Tibial nerve (tissue), 4 donors: ENCODE measurements at regions not wholly inside any gene's neighbourhood (a gene's known extent, or its start where the extent isn't known, plus 50 kb on each side); places are given as distances from the start of the nearest gene placed in this dataset.

Experiments used
- EP300 ChIP-seq, 2 donors: sonication (generic); formaldehyde crosslinking; IDR thresholded peaks; one replicate each; pipeline ENCODE4 v1.6.1; 2017; ENCODE audit warnings: antibody characterized with exemption in 2 of 2, mild to moderate bottlenecking in 1 of 2
- POLR2A ChIP-seq, 2 donors: fragments of 450-650 bp; IDR thresholded peaks; one replicate each; pipeline ENCODE4 v1.6.1; 2017; ENCODE audit warnings: antibody characterized with exemption in 2 of 2, mild to moderate bottlenecking in 2 of 2, moderate library complexity in 2 of 2
- TF ChIP-seq, protein P1 (sequence below), 5 experiments: fragments of 200-600 bp in 3 of 5; fragments of 450-650 bp in 2 of 5; sonication (generic) in 3 of 5; IDR thresholded peaks; one replicate each; pipeline ENCODE4 v1.5.1; 2016 to 2019; ENCODE audit warnings: antibody characterized with exemption in 5 of 5, mild to moderate bottlenecking in 3 of 5, moderate library complexity in 2 of 5

DNA sequence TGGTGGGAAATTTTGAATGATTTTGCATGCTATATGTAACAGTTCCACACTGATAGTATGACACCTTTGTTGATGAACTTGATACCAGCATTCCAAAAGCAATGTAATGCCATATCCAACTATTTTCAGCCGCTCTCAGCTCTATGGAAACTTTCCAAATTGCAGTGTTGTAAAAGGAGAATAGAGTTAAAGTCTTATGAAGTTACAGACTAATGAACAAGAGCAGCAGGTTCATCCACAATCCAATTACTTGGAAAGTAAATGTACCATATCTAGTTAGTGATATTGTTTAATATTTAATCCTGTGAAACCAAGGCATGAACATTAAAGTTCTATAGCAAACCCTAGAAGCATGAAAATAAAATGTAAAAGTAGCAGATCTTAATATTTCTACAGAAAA is 418.2 kb downstream of the TUSC1 start:
- TF ChIP-seq, protein P1, sequence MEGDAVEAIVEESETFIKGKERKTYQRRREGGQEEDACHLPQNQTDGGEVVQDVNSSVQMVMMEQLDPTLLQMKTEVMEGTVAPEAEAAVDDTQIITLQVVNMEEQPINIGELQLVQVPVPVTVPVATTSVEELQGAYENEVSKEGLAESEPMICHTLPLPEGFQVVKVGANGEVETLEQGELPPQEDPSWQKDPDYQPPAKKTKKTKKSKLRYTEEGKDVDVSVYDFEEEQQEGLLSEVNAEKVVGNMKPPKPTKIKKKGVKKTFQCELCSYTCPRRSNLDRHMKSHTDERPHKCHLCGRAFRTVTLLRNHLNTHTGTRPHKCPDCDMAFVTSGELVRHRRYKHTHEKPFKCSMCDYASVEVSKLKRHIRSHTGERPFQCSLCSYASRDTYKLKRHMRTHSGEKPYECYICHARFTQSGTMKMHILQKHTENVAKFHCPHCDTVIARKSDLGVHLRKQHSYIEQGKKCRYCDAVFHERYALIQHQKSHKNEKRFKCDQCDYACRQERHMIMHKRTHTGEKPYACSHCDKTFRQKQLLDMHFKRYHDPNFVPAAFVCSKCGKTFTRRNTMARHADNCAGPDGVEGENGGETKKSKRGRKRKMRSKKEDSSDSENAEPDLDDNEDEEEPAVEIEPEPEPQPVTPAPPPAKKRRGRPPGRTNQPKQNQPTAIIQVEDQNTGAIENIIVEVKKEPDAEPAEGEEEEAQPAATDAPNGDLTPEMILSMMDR (IDR thresholded peaks at IDR 0.05), result no peak
- no peak for TF ChIP-seq POLR2A (IDR thresholded peaks at IDR 0.05)
- TF ChIP-seq EP300 (IDR thresholded peaks at IDR 0.05), result no peak
